Activated CD4-positive, alpha-beta T cell treated with anti-CD3 and anti-CD28 coated beads, Interleukin-2, amount 50 U/mL, for 1 hour (primary cell): ENCODE measurements at regions not wholly inside any gene's neighbourhood (a gene's known extent, or its start where the extent isn't known, plus 50 kb on each side); places are given as distances from the start of the nearest gene placed in this dataset.

Source experiments
- DNase-seq: peaks from one replicate; pipeline ENCODE4 v3.0.0-alpha.2; 2020

DNA sequence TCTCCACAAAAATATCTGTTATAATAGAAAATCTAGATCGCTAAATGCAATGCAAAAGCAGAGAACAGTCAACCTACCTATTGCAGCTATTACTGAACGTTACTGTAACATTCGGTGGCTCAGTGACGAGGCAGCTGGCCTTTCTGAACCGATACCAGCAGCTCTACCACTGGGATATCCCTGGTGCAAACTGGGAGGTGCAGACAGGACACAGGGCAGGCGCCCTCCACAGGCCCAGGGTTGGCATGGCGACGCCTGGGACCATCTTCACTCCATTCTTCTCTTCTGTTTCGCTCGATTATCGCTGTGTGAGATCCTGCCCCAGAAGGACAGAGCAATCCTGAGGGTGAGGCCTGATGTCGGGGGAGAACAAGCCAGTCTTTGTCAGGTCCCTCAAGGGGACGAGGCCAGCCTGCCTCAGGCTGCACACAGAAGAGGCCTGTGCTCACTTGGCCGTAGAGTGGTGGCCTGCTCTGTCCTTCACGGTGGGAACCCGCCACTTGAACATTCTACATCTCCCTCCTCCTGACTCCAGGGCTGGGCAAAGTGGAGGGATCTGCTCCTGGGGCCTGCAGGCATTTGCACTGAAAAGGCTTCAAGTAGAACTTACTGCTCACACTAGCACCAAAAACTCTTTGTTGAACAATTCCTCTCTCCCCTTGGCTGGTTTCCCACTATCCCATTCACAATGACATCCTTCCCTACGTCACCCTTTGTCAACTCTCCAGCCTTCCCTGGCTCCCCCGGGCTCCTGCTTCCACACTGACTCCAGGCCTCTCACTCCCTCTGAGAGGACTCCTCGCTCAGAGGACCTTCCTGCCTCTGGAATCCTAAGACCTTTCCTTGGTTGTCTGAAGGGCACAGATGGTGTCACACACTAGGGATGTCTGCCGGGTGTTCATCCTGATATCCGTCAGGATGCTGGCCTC, 49.7 kb downstream of the CYRIA start:
- no peak for DNase-seq

GRCh38 chr2:16615246-16615645, 50.4 kb downstream of the CYRIA start:
- no peak for DNase-seq

DNA sequence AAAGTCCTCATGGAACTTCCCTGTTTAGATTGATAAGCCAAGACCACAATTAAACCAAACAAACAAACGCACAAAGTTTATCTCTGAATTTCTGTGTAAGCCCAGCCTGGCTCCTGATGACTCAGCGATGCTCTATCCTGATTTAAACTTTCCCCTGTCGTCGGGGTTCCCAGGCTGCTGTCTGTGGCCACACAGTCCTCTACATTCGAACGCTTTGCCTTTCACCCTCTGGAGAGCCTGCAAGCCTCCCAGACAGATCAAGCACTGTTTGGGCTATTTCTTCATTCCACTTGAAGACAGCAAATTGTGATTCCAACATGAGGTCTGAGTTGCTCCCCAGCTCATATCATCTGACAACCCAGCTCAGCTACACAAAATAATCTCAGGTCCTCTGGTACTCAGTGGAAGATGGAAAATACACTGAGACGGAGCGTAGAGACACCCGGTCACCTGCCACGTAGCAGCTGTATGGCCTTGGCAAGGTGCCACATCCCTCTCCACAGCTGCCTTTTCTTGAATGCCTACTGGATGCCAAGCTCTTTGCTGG, 51.2 kb downstream of the CYRIA start:
- no peak for DNase-seq

DNA sequence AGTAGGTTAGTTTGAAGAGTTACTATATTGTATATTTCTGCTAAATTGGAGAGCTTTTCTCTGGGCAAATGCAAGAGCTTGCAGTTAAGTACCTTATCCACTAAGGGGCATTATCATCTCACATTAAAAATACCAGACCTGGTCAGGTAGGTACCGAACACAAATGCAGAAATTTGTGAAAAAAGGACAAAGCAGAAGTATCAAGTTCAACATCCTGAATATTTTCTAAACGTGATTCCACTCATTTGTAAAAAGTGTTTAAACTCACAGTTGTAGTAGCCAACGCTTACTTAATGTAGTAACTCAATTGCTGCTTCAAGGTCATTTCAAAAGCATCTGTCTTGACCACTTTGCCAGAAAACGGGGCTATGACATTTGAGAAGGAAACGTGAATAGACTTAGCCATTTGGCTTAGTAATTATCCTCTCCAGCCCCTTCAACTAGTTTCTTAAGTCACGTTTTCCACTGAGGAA, 52.1 kb downstream of the CYRIA start:
- DNase-seq, result no peak

DNA sequence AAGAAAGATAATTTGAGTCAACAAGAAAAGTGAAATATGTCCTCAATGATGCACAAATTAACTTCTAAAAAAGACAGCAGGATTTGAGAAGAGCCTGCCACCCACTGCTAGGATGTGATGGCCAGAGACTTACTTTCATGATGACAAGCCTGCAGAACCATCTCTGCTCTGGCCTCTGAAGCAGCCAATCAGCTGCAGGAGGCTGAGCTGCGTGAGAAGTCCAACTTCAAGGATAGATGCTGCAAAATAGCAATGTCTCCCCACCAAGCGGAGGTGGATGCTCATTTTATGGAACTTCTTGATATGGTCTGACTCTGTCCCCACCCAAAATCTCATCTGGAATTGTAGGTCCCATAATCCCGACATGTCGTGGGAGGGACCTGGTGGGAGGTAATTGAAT, 53.1 kb downstream of the CYRIA start:
- no peak for DNase-seq

GRCh38 chr2:16609786-16610185, 55.8 kb downstream of the CYRIA start:
- DNase-seq, result no peak

DNA sequence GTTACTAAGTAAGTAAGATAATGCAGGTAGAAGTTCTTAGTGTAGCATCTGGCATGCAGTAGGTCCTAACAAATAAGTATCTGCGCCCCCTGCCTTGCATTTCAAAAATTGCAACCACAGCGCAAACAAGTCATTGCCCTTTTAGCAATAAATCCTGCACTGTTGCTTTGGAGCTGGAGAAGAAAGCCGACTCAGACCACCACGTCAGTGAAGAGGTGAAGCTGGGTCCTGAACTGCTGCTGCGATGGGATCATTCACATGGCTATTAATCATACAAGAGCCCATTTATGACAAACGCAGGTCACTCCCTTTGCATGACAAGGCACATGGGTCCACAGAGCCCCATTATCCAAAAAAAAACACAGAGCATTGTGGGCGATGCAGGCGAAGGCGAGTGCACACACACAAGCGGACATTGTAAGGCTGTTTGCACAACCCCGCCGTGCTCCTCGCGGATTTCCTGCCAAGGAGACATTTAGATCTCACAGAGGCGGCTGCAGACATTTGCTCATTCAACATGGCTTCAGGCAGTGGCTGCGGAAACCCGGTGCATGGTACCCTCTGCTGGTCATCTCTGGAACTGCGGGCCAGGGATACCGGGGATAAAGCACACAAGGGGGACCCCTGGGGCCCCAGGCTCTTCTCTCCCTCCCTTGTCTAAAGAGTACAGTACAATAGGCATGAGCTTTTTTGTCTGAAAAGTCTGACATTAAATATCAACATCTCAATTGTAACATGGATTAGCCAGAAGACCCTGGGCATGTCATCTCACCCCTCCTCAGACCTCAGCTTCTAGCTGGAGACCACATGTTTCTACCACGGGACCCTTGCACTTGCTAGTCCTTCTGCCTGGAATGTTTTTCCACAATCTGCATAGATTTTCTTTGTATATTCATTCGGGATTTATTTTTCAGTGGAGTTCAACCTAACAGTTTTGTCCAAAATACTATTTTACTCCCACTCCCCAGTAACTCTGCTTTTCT, 56.7 kb downstream of the CYRIA start:
- peak; percentile 83 for DNase-seq

DNA sequence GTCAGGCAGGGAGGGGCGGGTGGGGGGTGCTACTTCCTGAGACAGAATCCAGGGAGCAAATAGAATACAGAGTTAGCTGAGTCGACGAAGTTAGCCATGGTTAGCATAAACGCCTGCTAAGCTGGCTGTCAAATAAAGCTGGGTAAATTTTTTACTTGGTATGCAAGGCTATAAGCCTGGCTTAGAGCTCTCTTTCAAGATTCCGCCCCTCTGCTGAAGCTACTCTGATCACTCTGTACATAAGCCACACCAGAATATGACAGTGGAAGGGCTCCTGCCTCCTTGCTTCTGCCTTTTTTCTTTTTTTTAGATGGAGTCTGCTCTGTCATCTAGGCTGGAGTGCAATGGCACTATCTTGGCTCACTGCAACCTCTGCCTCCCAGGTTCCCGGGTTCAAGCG, 58.3 kb downstream of the CYRIA start:
- no peak for DNase-seq

GRCh38 chr2:16604236-16604635, 61.4 kb downstream of the CYRIA start:
- DNase-seq, result no peak

- no peak for DNase-seq
These were observed 74.2 kb downstream of the CYRIA start for GRCh38 chr2:16591370-16591933.

GRCh38 chr2:16589465-16589864, 76.2 kb downstream of the CYRIA start:
- no peak for DNase-seq

- DNase-seq, result no peak
These were observed 77.1 kb downstream of the CYRIA start for GRCh38 chr2:16588565-16588964.

GRCh38 chr2:16587601-16588000, 78.0 kb downstream of the CYRIA start:
- DNase-seq, result no peak

DNA sequence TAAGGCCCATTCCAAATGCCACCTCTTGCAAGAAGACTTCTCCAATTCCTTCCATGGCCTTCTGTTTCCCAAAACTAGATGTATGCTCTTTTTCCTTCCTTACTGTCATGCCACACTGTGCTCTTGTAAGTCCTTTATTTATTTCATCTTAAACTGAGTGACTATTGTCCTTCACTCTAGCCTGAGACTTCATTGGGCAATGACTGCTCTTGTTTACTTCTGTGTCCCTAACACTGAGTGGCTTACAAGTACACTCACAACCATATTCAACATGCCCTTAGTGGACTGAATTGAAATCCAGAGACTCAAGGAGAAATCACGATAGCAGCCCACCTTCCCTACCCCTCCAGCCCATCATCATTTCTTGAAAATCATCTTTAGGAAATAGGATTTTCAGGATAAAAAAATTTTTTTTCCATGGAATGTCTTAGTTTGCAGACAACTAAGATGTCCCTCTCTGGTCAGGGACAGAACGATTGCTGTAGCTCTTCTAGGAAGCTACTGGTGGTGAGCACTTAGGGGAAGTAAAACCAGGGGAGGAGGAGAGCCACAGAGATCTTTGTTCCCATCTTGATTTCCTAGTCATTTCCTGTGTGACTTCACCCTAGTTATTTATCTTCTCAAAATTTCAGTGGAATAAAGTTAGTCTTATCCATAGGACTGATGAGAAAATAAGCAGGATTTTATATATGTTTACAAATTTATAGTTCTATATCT, 80.7 kb downstream of the CYRIA start:
- no peak for DNase-seq

DNA sequence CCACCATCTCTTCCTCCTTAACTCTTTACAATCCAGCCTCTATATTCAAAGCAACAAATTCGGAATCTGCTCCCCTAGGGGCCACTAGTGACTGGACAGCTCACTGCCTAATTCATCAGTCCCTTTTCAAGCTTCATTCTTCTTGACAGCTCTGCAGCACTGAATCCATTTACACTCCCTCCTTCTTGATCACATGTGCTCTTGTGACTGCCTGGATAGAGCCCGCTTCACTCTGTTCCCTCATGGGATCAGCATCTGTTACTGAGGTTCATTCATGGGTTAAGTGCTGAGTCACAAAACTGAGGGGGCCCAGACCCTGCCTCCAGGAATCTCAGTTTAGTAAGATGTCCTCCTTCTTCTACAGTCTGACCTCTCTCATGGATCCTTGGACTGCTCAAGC, 81.5 kb downstream of the CYRIA start:
- DNase-seq, result no peak

- no peak for DNase-seq
These were observed 84.4 kb downstream of the CYRIA start for GRCh38 chr2:16581241-16581640.

DNA sequence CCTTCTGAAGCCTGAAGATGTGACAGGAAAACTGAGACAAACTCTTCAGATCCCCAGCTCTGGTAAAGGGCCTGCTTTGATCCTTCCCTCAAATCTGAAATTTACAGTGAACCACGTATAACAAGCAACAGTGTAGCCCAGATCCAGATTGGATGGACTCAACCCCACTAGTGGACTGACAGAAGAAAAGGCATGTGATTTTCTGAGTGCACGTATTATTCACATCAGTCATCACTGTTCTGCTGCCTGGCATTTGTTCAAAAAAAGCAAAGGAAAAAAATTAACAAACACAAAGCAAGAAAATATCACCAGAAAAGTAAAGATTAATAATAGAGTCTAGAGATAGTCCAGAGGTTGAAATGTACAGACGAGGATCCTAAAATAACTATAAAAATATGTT, 87.6 kb downstream of the CYRIA start:
- no peak for DNase-seq

DNA sequence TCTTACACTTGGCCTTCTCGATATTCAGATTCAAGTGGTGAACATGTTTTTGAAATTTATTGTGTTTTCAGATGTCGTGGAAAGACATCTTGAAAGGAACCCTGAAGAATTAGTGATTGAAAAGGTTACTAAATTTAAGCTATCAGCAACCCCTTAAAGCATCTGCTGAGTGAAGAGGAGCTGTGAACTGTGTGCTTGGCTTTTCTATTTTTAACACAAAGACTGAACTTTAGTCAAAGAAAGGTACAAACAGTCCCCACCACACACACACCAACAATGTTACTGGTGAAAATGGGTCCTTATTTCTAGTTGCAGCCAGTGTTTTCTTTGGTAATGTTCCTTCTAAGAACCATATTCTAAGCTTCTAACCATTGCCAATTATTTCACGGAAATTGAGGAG, 95.1 kb downstream of the CYRIA start:
- no peak for DNase-seq

DNA sequence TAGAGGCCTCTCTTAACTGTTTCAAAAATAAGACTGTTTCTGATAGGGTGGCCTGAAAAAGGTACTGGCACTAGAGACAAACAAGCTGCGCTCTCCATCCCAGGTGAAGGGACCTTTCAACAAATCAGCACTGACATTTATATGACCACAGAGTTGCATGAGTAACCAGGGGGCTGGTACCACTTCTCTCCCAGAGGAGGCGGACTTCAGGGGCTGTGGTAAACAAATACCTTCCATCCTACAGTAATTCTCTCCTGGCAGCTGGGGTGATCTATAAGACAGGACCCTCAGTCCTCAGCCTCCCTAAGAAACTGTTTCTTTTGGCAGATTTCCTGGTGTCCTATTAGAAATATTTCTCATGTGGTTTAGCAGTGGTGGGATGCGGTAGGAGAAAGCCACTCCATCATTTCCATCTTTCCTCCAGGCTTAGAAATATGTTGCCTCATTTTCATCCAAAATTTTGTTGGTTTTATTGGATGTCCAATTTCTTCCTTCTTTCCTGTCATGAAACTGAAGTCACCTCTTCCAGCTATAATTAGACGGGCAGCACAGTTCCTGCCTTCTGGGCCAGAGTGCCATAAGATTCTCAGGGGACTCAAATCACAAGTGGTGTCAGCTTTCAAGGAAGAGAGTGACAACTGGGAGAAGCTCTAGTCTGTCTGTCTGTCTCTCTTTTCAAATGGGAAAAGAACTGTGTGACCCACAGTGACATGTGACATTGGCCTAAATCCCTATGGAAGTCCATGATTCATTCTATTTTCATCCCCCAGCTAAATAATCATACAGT, 96.4 kb downstream of the CYRIA start:
- DNase-seq, result no peak

DNA sequence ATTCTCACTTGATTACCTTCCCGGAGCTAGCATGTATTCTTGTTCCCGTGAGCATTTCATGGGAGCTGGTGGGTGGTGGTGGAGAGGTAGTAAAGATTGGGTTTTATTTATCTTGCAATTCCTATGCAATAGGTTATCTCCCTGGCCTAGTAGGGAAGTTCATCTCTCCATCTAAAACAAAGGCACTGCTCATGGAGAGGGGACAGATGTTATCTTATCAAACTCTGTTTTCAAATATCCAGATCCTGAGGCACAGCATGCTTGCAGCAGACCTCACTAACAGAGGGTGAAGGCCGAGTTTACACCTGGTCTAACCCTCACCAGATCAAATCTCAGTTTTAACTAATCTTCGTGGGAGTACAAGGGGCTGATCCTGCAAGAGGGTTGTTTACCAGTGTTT, 98.9 kb downstream of the CYRIA start:
- DNase-seq, result no peak

DNA sequence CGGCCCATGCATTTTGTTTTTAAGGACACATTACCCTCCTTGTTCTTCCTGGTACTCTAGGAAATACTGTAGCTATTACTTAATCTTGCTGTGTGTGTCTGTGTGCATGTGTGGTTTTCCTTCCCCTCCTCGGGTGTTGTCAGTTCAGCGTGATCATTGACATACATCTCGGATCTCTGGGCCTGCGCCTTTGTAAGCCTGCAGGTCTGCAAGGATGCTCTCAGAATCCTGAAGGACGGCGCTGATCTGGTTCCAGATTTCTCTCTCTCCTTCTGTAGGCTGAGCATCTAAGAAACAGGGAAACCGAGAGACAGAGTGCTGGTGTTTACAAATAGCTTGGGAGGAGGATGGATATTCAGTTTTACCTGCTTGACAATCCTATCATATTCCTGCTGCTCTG, 100.2 kb downstream of the CYRIA start:
- DNase-seq, result no peak
